ENCODE measurements at regions not wholly inside any gene's neighbourhood (a gene's known extent, or its start where the extent isn't known, plus 50 kb on each side); places are given as distances from the start of the nearest gene placed in this dataset.

- TF ChIP-seq CTCF (conservative IDR thresholded peaks at IDR 0.05; ENCODE audit: low read depth, low read length) (no peak), EZH2 (IDR thresholded peaks at IDR 0.05; ENCODE audit: borderline replicate concordance, low read depth, low read length, poor library complexity, severe bottlenecking) (no peak)
These were observed 211.2 kb upstream of the LNX1 start for GRCh38 chr4:53802500-53802899.
